BE2C (cell line): ENCODE measurements at regions not wholly inside any gene's neighbourhood (a gene's known extent, or its start where the extent isn't known, plus 50 kb on each side); places are given as distances from the start of the nearest gene placed in this dataset.

Experiments
- DNase-seq: peaks from one replicate; pipeline ENCODE4 v3.0.0-alpha.2; 2020
- H3K27me3 ChIP-seq: fragments of 250-450 bp; sonication (Bioruptor Pico); 2 replicates; pipeline ENCODE4 v1.5.1; 2020; ENCODE audit warnings: mild to moderate bottlenecking
- H3K36me3 ChIP-seq: fragments of 250-450 bp; sonication (Bioruptor Pico); 2 replicates; pipeline ENCODE4 v1.5.1; 2020; ENCODE audit warnings: mild to moderate bottlenecking
- H3K4me1 ChIP-seq: fragments of 250-450 bp; sonication (Bioruptor Pico); 2 replicates; pipeline ENCODE4 v1.5.1; 2020
- H3K4me3 ChIP-seq: 2 replicates; pipeline ENCODE4 v1.5.1; 2011; ENCODE audit warnings: low read depth, low read length
- H3K9me3 ChIP-seq: fragments of 250-450 bp; sonication (Bioruptor Pico); 2 replicates; pipeline ENCODE4 v1.5.1; 2020
- CTCF ChIP-seq: IDR thresholded peaks from 2 replicates; pipeline ENCODE4 v1.5.1; 2012; ENCODE audit warnings: mild to moderate bottlenecking, low read depth, low read length

GRCh38 chr10:128326251-128326650 lies 200.0 kb upstream of the MKI67 start:
- H3K9me3 ChIP-seq: no peaks in the 10 kb centered on the region
- no peaks in the 10 kb centered on the region for H3K36me3 ChIP-seq
- H3K4me1 ChIP-seq: no peaks in the 10 kb centered on the region
- no peak for DNase-seq
- no peak for TF ChIP-seq CTCF
- H3K4me3 ChIP-seq: no peak overlapping the region
- no peaks in the 10 kb centered on the region for H3K27me3 ChIP-seq

GRCh38 chr10:128326851-128327250 lies 200.6 kb upstream of the MKI67 start:
- H3K4me3 ChIP-seq: no peak overlapping the region

GRCh38 chr10:128336401-128336800 lies 210.2 kb upstream of the MKI67 start:
- no peak for TF ChIP-seq CTCF
- Histone ChIP-seq H3K4me1 (no peaks in the 10 kb centered on the region), H3K4me3 (no peak overlapping the region)

More at GRCh38 chr10:128326851-128327250, 200.6 kb upstream of the MKI67 start:
- no peak for TF ChIP-seq CTCF
- Histone ChIP-seq H3K9me3 (no peaks in the 10 kb centered on the region), H3K4me1 (no peaks in the 10 kb centered on the region), H3K36me3 (no peaks in the 10 kb centered on the region), H3K27me3 (no peaks in the 10 kb centered on the region)
- no peak for DNase-seq

GRCh38 chr10:128337860-128338378 lies 211.7 kb upstream of the MKI67 start:
- Histone ChIP-seq H3K9me3 (no peaks in the 10 kb centered on the region), H3K4me1 (no peaks in the 10 kb centered on the region), H3K36me3 (no peaks in the 10 kb centered on the region), H3K27me3 (no peaks in the 10 kb centered on the region), H3K4me3 (no peak overlapping the region)
- no peak for TF ChIP-seq CTCF
- no peak for DNase-seq

More at GRCh38 chr10:128336401-128336800, 210.2 kb upstream of the MKI67 start:
- Histone ChIP-seq H3K27me3 (no peaks in the 10 kb centered on the region), H3K9me3 (no peaks in the 10 kb centered on the region), H3K36me3 (no peaks in the 10 kb centered on the region)
- DNase-seq: no peak

GRCh38 chr10:128338951-128339350 lies 212.7 kb upstream of the MKI67 start:
- TF ChIP-seq CTCF: no peak
- Histone ChIP-seq H3K36me3 (no peaks in the 10 kb centered on the region), H3K4me3 (no peak overlapping the region), H3K4me1 (no peaks in the 10 kb centered on the region), H3K27me3 (no peaks in the 10 kb centered on the region), H3K9me3 (no peaks in the 10 kb centered on the region)
- DNase-seq: no peak

GRCh38 chr10:128339753-128340152 lies 213.5 kb upstream of the MKI67 start:
- Histone ChIP-seq H3K4me3 (no peak overlapping the region), H3K27me3 (no peaks in the 10 kb centered on the region), H3K4me1 (no peaks in the 10 kb centered on the region), H3K36me3 (no peaks in the 10 kb centered on the region), H3K9me3 (no peaks in the 10 kb centered on the region)
- DNase-seq: no peak
- no peak for TF ChIP-seq CTCF
